ENCODE measurements at regions not wholly inside any gene's neighbourhood (a gene's known extent, or its start where the extent isn't known, plus 50 kb on each side); places are given as distances from the start of the nearest gene placed in this dataset.

DNA sequence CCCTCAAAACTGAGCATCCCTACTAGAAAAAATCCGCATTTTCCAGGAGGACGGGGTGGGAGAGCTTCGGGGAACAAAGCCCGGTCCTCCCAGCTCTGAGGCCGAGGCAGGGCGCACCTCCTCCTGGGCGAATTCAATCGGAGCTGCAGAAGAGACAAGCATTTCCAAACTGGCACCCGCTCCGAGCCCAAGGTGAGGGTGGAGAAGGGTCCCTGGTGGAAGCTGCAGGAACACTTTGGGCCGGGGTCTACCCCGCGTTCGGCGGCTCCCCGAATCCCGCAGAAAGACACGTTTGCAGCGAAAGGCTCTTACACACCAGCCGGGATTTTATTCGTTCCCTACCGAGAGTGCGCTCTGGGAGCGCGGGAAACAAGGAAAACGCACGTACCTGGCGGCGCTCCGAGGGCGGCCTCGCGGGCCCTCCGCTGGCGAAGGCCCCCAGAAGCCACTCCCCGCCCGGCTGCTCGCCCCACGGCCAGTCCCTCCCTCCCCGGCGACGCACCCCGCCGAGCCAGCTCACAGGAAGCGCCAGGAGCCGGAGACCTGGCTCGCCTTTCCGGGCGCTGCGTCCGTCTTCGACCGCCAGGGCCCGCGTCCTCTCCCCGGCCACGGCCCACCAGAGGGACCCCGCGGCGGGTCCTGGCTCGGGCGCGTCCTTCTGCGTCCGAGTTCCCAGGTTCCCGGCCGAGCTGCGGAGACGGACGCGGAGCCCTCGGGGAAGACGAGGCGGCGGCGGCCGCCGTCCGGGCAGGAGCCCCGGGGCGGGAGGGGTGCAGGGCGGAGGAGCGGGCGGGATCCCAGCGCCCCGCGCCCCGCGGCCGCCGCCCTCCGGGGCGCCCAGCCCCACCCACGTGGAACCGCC lies 49.8 kb upstream of the BAHCC1 start:
- peak; percentile 81 for DNase-seq
